HS-5 (cell line): ENCODE measurements at regions not wholly inside any gene's neighbourhood (a gene's known extent, or its start where the extent isn't known, plus 50 kb on each side); places are given as distances from the start of the nearest gene placed in this dataset.
A peak's percentile ranks its signal among the peaks of the same experiment; 100 is the strongest.

Experiments used
- DNase-seq: peaks from one replicate; pipeline ENCODE4 v3.0.0-alpha.2; 2012; ENCODE audit warnings: low read depth

DNA sequence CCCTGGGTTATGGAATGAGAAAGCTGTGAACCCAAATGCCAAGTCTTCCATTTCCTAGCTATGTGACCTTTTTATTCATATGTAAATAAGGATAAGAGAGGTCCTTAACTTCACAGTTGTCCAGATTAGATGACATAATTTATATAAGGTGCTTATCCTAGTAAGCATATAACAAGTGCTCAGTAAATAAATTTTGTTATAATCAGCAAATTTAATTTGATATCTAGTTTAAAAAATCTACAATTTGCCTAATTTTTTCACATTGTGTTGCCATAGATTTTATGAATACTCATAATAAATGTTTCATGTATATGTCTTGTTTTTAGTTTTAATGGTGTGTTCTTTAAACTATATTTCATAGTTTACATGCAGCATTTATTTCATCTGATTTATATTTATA is 130.4 kb upstream of the SPRY1 start:
- DNase-seq: no peak

DNA sequence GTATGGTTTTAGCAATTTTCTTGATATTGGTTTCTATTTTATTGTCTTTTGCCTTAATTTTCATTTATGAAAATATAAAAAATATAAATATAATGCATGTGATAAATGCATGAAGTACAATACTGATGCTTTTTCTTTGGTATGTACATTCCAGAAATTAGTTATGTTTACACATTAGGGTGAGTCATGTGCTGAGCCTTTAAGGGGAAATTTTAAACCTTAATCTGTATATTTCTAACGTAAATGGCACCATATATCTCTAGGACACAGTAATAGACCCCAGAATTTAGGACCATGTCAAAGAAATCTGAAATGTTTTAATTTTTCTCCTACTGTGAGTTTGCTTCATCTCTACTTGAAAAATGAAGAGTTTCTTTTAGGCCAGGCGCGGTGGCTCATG is 117.8 kb upstream of the SPRY1 start:
- no peak for DNase-seq

DNA sequence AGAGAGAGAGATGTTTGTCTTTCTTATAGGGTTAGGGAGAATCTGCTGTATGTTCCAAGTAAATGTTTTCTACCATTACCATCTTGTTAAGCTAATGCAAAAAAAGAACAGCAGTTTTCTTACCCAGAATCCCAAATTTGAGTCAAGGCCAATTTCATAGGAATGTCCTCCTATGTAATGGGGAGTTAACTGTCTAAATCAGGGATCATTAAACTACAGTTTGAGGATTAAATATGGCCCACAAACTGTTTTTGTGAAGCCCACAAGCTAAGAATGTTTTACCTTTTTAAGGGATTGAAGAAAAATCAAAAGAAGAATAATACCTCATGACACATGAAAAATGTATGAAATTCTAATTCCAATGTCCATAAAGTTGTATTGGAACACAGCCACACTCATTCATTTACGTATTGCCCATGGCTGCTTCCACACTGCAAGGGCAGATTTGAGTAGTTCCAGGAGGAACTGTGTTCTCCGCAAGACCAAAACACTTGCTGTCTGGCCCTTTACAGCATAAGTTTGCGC is 113.2 kb upstream of the SPRY1 start:
- DNase-seq: no peak

DNA sequence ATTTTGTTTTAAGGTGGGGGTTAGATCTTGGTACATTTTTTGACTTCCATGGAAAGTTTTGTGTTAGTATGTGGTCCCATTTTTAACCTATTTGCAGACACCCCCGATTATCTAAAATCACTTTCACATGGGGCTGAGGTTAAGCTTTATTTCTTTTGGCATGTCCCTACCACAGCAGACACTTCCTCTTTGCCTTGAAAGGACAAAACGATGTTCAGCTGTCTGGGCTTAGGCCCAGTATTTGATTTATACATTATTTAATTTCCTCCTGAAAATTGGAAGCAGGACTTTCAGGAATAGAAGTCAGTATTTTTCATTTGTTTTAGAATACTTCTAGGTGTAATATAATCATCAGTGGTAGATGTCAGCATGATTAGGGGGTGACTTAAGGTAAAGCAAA is 112.4 kb upstream of the SPRY1 start:
- DNase-seq: no peak

DNA sequence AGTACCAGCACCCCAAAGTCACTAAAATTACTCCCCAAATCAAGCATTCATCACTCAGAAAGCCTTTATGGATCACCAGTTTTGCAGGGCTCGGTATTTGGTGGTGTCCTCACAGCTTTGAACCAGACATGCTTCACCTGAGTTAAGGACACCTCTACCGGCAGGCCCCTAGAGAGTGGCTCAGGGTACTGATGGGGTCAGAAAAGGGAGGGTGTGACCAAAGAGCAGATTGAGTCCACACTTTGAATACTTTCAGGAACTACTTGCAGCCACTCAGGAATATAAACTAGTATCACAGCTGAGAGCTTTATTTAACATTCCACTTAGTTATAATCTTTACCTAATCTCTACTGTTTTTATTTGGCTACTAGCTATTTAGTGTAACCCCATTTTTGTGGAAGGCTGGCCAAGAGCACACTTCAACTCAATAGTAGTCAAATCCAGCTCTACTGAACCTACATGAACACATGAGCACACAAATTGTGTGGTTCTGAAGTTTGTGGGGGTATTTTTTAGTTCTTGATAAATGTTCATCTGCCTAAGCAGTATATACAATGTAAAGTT is 109.6 kb upstream of the SPRY1 start:
- no peak for DNase-seq

DNA sequence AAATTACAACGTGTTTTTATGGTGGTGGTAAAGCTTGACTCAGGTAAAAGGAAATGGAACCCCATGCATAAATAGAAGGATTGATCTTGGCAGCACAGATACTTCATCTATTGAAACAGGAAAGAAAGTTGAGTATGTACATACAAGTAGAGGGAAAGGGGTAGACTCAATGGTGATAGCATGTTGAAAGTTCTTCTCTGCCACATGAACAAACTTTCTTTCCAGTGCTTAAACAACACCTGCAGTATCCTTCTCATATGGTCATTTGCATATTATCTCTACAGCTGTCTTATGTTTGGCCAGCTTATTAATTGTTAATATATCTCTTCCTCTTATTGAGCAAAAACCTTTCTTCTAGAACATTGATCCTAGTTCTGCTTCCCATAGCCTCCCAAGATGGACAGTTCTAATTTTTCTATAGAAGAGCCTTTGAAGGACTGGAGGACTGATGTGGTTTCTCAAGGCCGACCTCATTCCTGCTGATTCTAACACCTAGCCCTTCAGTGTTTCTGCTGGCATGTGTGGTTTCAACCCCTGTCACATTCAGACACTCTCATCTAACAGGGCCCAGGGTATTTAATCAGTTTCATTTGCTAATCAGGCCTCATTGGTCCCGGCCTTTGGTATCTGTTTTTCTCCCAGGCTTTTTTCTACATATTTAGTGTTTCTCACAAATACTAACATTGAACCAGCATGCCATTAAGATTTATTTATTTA is 108.1 kb upstream of the SPRY1 start:
- DNase-seq: no peak

DNA sequence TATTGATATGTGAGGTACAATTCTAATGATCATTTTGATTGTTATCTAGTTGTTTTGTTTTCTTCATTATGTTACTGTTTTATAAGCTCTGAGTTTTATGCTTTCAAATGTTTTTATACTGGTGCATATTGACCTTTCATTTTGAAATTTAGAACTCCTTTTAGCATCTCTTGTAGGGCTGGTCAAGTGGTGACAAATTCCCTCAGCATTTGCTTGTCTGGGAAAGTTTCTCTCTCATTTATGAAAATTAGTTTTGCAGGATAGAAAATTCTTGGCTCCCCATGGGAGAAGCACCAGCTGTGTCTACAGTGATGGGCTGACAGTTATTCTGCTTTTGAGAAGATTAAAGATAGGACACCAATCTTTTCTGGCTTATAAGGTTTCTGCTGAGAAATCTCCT is 105.3 kb upstream of the SPRY1 start:
- no peak for DNase-seq

DNA sequence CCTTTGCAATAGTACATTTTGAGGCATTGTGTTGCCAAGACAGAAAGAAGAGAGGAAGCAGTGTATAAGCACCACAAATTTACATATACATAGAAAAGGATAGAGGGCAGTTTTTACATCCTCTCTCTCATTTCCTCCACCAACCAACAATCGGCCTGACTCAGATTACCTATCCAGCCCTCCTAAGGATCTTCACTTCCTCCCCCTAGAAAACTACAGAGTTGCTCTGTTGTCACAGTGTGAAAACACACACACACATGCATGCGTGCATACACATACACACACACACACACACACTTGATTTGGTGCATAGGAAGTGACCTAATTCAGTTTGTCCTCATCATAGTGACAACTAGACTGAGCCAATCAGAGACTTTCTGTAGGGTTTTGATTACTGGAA is 98.8 kb upstream of the SPRY1 start:
- DNase-seq: no peak

DNA sequence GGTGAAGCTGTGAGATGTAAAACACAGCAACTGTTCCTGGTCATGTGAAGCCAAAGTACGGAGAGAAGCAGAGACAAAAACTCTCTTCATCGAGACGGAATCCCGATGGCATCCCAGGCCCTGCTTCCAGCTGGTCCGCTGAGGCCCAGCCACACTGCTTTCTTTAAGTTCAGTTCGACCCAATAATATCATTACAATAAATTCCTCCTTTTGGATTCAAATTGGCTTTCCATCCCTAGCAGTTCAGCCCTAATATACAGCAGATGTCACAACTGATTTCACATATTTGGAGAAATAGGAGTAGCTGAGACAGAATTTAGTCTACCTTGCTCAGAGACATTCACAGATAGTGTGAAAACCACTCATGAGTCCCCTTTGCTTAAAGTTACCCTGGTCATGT is 98.3 kb upstream of the SPRY1 start:
- DNase-seq: no peak

DNA sequence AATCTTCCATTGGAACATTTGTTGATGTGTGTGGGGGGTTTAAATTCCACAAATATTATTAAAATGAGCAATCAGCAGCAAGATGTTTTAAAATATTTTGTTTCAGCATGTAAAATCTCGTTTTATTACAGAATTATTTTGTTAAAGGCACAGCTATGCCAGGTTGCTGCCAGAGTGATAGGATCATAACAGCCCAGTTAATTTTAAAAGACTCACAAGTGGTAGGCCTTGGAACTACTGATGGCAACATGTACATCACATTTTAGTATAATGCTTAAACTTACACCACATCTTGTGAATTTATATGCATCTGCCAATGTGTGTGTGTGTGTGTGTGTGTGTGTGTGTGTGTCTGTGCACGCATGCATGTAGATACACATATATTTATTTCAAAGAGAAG is 97.8 kb upstream of the SPRY1 start:
- no peak for DNase-seq

DNA sequence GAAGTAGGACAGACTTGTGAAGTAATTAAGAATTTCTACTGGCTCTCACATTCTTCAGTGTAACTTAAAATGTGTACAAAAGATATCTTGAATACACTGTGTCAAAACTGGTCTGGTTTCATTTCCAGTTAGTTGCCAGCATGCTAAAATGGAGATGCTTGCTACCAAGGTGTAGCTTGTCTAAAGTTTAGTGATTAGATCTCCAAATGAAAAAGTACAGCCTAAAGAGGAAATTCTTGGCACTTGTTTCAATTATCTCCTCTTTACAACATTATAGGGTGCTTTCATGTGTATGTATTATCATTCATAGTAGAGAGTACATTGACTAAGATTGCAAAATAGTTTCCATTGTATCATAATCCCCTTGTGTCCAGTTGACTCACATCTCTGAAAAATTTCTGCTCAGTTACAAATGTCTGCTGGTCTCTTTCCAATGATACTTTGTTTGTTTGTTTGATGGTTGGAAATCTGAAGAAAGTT is 97.3 kb upstream of the SPRY1 start:
- peak; percentile 40 for DNase-seq

- no peak for DNase-seq
Measured at GRCh38 chr4:123300222-123301039, 96.2 kb upstream of the SPRY1 start.

GRCh38 chr4:123301923-123302322 is 94.7 kb upstream of the SPRY1 start:
- no peak for DNase-seq

DNA sequence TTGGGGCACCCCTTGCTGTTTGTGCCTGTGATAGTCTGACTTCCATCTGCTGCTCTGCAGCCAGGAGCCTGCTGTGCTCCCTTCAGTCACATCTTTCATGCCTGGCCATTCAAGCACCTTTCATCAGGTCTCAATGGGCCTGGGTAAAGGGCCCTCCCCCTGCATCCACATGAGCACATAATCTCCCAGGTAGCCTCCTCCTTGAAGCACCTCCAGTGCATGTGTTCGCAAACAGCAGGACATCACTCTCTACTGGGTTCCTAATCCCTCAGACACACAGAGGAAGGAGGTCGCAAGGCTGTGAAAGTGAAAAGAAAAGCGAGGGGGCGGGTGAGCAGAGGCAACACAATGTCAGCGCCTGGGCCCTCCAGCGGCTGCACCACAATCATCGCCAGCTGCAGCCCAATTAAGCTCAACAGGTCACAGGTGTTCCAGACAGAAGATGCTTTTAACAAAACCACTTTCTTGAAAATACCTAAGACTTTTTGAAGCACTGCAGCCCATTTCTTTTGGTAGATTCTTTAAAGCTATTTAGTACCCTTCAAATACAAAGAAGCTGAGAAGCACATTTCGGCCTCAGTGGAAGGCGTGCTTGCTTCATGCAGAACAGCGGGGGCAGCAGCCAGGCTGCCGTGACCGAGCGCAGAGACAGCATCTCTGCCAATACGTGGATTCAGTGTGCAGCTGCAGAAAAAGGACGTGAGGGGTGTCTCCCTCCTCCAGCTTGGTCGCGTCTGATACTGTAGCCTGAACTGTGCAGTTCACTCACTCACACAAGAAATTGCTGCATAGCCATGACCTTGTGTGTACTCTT is 92.2 kb upstream of the SPRY1 start:
- DNase-seq: no peak

DNA sequence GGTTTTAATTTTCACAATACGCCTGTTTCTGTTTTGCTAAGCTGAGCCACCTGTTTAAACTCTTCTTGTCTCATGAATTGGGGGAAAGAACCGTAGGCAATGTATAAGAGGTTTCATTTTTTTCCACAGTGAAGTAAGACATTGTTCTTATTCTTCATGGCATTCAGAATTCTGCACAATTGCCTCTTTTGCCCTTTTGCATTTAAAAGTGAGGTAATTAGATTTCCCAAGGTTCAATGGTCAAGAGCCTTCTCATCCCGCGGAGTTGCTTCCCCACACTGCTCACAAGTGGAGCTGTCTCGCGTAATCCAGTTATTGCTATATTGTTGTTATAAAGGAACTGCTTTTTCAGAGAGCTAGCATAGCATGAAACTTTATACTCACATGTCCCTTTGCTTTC is 90.9 kb upstream of the SPRY1 start:
- DNase-seq: no peak

GRCh38 chr4:123306769-123307168 is 89.8 kb upstream of the SPRY1 start:
- DNase-seq: no peak

- DNase-seq: no peak
Measured at GRCh38 chr4:123308667-123309066, 87.9 kb upstream of the SPRY1 start.

GRCh38 chr4:123312116-123312515 is 84.5 kb upstream of the SPRY1 start:
- DNase-seq: no peak

DNA sequence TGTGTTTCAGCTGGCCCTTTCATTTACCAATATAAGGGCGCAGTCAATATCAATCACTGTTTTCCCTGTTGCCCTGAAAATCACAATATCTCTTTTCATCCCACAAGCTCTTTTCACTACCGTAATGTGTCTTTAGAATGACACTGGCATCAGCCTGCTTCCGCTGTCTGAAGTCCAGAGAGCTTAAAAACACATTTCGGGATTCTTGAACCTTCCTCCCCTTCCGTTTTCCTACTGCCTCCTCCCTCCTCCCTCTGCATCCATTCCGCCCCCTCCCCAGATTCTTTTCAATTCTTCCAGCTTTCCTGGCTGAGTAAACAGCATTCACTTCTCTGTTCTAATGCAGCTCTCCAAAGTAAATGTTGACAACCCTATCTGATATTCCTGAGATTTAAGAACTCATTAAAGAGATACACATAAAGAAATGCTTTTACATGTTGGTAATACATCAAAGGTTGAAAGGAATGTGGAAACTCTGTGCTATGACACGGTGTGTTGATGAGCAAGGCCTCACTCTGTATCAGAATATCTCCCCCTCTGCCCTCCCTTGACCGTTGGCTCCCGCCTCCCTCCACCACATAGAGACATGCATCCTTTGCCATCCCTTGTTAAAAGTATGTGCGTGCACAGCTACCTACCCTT is 83.5 kb upstream of the SPRY1 start:
- DNase-seq: no peak

DNA sequence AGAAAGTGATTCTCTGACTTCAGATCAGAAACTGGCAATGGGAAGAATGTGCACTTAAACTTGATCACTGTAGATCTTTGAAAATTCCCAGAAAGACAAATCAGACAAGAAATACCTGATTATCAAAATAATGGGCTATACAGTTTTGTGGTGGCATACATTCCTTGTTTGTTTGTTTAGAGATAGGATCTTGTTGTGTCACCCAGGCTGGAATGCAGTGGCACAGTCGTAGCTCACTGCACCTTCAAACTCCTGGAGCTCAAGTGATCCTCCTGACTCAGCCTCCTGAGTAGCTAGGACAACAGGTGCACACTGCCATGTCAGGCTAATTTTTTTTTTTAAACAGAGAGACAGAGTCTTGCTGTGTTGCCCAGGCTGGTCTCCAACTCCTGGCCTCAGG is 81.0 kb upstream of the SPRY1 start:
- DNase-seq: no peak

DNA sequence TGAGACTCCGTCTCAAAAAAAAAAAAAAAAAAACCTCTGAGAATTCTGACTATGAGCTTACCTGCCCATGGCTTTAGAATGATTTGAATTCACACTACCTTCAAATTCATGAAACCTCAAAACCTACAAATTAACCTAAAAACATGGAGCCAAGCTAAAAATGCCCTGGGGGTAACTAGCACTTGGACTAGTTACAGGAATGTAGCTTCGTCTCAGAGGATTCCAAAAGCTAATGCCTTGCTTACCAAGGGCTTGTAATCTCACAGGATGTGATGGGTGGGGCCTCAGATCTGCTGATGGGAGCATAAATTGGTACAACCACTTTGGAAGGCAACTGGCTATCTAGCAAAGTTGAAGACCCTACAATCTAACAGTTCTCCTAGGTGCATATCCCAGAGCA is 79.4 kb upstream of the SPRY1 start:
- DNase-seq: no peak

- DNase-seq: no peak
Measured at GRCh38 chr4:123319639-123320038, 77.0 kb upstream of the SPRY1 start.
